ENCODE measurements at regions not wholly inside any gene's neighbourhood (a gene's known extent, or its start where the extent isn't known, plus 50 kb on each side); places are given as distances from the start of the nearest gene placed in this dataset.
A peak's percentile ranks its signal among the peaks of the same experiment; 100 is the strongest.

- no peak overlapping the region for H3K4me3 ChIP-seq
- no peak overlapping the region for H3K27ac ChIP-seq
- H3K27me3 ChIP-seq: no peaks in the 10 kb centered on the region
- DNase-seq (ENCODE audit: low spot score in 2 of 2): no peak
- intact Hi-C loops (cut with DNase I): loop anchor here (10.0 kb wide), 1 partner anchor 168 kb away; no protein-coding TSS in a partner anchor
- peaks cover 0 to 29% of the 10 kb centered on the region in 2 donors for H3K4me1 ChIP-seq
- no peak for TF ChIP-seq CTCF (IDR thresholded peaks at IDR 0.05)
- H3K36me3 ChIP-seq: no peaks in the 10 kb centered on the region
- no peaks in the 10 kb centered on the region for H3K9me3 ChIP-seq
These were observed 218.7 kb upstream of the S1PR3 start for GRCh38 chr9:88772575-88772974.

GRCh38 chr9:88773126-88773525 lies 218.1 kb upstream of the S1PR3 start:
- DNase-seq (ENCODE audit: low spot score in 2 of 2): no peak
- peaks cover 0 to 30% of the 10 kb centered on the region in 2 donors for H3K4me1 ChIP-seq
- no peak overlapping the region for H3K4me3 ChIP-seq
- H3K27ac ChIP-seq: no peak overlapping the region
- intact Hi-C loops (cut with DNase I): loop anchor here (10.0 kb wide), 1 partner anchor 168 kb away; no protein-coding TSS in a partner anchor
- H3K9me3 ChIP-seq: no peaks in the 10 kb centered on the region
- TF ChIP-seq CTCF (IDR thresholded peaks at IDR 0.05): no peak
- no peaks in the 10 kb centered on the region for H3K27me3 ChIP-seq
- no peaks in the 10 kb centered on the region for H3K36me3 ChIP-seq

- Histone ChIP-seq H3K9me3 (no peaks in the 10 kb centered on the region), H3K4me1 (peaks cover 0 to 30% of the 10 kb centered on the region in 2 donors), H3K27ac (no peak overlapping the region), H3K4me3 (no peak overlapping the region), H3K36me3 (no peaks in the 10 kb centered on the region), H3K27me3 (no peaks in the 10 kb centered on the region)
- intact Hi-C loops (cut with DNase I): loop anchor here (10.0 kb wide), 1 partner anchor 169 kb away; no protein-coding TSS in a partner anchor
- TF ChIP-seq CTCF (IDR thresholded peaks at IDR 0.05): no peak
- DNase-seq (ENCODE audit: low spot score in 2 of 2): no peak
These were observed 217.5 kb upstream of the S1PR3 start for GRCh38 chr9:88773627-88774244.

- no peaks in the 10 kb centered on the region for H3K36me3 ChIP-seq
- no peak for TF ChIP-seq CTCF (IDR thresholded peaks at IDR 0.05)
- no peaks in the 10 kb centered on the region for H3K9me3 ChIP-seq
- DNase-seq (ENCODE audit: low spot score in 2 of 2): peak in 1 of 2 donors; percentile 75
- H3K27me3 ChIP-seq: no peaks in the 10 kb centered on the region
- intact Hi-C loops (cut with DNase I): loop anchor here (5.0 to 10.0 kb wide), 4 partner anchors 42 to 222 kb away; no protein-coding TSS in a partner anchor
- no peak overlapping the region for H3K27ac ChIP-seq
- peaks cover 0 to 30% of the 10 kb centered on the region in 2 donors for H3K4me1 ChIP-seq
- H3K4me3 ChIP-seq: no peak overlapping the region
These were observed 216.2 kb upstream of the S1PR3 start for GRCh38 chr9:88775037-88775471.

- TF ChIP-seq CTCF (IDR thresholded peaks at IDR 0.05): no peak
- H3K9me3 ChIP-seq: no peaks in the 10 kb centered on the region
- H3K27me3 ChIP-seq: no peaks in the 10 kb centered on the region
- H3K36me3 ChIP-seq: no peaks in the 10 kb centered on the region
- peaks cover 0 to 30% of the 10 kb centered on the region in 2 donors for H3K4me1 ChIP-seq
- no peak overlapping the region for H3K27ac ChIP-seq
- DNase-seq (ENCODE audit: low spot score in 2 of 2): no peak
- intact Hi-C loops (cut with DNase I): loop anchor here (5.0 to 10.0 kb wide), 4 partner anchors 42 to 222 kb away; no protein-coding TSS in a partner anchor
- H3K4me3 ChIP-seq: no peak overlapping the region
These were observed 215.7 kb upstream of the S1PR3 start for GRCh38 chr9:88775559-88775958.
